Esophagus muscularis mucosa (tissue), 3 donors: ENCODE measurements at regions not wholly inside any gene's neighbourhood (a gene's known extent, or its start where the extent isn't known, plus 50 kb on each side); places are given as distances from the start of the nearest gene placed in this dataset.

Experiments
- CTCF ChIP-seq, 3 experiments: fragments of 200-600 bp in 2 of 3; fragments of 450-650 bp in 1 of 3; sonication (generic) in 2 of 3; IDR thresholded peaks; one replicate each; pipeline ENCODE4 v1.5.1; 2017 to 2019; ENCODE audit warnings: antibody characterized with exemption in 3 of 3, mild to moderate bottlenecking in 2 of 3, moderate library complexity in 1 of 3
- EP300 ChIP-seq: sonication (generic); formaldehyde crosslinking; IDR thresholded peaks from one replicate; pipeline ENCODE4 v1.6.1; 2017; ENCODE audit warnings: antibody characterized with exemption

- TF ChIP-seq CTCF (IDR thresholded peaks at IDR 0.05) (no peak), EP300 (no peak)
Measured at GRCh38 chr3:118244761-118245160, 789.9 kb downstream of the IGSF11 start.
